ENCODE measurements at regions not wholly inside any gene's neighbourhood (a gene's known extent, or its start where the extent isn't known, plus 50 kb on each side); places are given as distances from the start of the nearest gene placed in this dataset.
"Not testable (repeated sequence)": the region's sequence is repeated elsewhere in the genome, so short reads cannot be mapped to it uniquely, and the experiment has no call there.

- Mint-ChIP-seq H3K36me3 (ENCODE audit: unreplicated experiment) (no peaks in the 10 kb centered on the region), H3K27me3 (ENCODE audit: unreplicated experiment) (peaks cover 2% of the 10 kb centered on the region), H3K9me3 (ENCODE audit: unreplicated experiment) (no peaks in the 10 kb centered on the region), H3K4me3 (ENCODE audit: unreplicated experiment) (no peak overlapping the region), H3K4me1 (ENCODE audit: unreplicated experiment) (peaks cover 7% of the 10 kb centered on the region), H3K27ac (ENCODE audit: unreplicated experiment) (no peak overlapping the region)
- DNase-seq (ENCODE audit: extremely low spot score, unreplicated experiment): no peak
- TF ChIP-seq, protein P1, sequence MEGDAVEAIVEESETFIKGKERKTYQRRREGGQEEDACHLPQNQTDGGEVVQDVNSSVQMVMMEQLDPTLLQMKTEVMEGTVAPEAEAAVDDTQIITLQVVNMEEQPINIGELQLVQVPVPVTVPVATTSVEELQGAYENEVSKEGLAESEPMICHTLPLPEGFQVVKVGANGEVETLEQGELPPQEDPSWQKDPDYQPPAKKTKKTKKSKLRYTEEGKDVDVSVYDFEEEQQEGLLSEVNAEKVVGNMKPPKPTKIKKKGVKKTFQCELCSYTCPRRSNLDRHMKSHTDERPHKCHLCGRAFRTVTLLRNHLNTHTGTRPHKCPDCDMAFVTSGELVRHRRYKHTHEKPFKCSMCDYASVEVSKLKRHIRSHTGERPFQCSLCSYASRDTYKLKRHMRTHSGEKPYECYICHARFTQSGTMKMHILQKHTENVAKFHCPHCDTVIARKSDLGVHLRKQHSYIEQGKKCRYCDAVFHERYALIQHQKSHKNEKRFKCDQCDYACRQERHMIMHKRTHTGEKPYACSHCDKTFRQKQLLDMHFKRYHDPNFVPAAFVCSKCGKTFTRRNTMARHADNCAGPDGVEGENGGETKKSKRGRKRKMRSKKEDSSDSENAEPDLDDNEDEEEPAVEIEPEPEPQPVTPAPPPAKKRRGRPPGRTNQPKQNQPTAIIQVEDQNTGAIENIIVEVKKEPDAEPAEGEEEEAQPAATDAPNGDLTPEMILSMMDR (IDR thresholded peaks at IDR 0.05): no peak
Observed at GRCh38 chr6:16932920-16933319, 168.9 kb upstream of the STMND1 start.

- H3K4me1 Mint-ChIP-seq (ENCODE audit: unreplicated experiment); H3K27ac Mint-ChIP-seq (ENCODE audit: unreplicated experiment); DNase-seq (ENCODE audit: extremely low spot score, unreplicated experiment); H3K4me3 Mint-ChIP-seq (ENCODE audit: unreplicated experiment); H3K27me3 Mint-ChIP-seq (ENCODE audit: unreplicated experiment); H3K9me3 Mint-ChIP-seq (ENCODE audit: unreplicated experiment); H3K36me3 Mint-ChIP-seq (ENCODE audit: unreplicated experiment): not testable (repeated sequence)
Observed at GRCh38 chr6:16931079-16931478, 169.8 kb upstream of the ATXN1 start.

- Mint-ChIP-seq H3K4me1 (ENCODE audit: unreplicated experiment) (peaks cover 13% of the 10 kb centered on the region), H3K9me3 (ENCODE audit: unreplicated experiment) (no peaks in the 10 kb centered on the region), H3K4me3 (ENCODE audit: unreplicated experiment) (no peak overlapping the region), H3K27me3 (ENCODE audit: unreplicated experiment) (peaks cover 2% of the 10 kb centered on the region), H3K36me3 (ENCODE audit: unreplicated experiment) (no peaks in the 10 kb centered on the region), H3K27ac (ENCODE audit: unreplicated experiment) (no peak overlapping the region)
- DNase-seq (ENCODE audit: extremely low spot score, unreplicated experiment): no peak
- TF ChIP-seq, protein P1 (IDR thresholded peaks at IDR 0.05): no peak
Observed at GRCh38 chr6:16930432-16930831, 169.2 kb upstream of the ATXN1 start.

- Mint-ChIP-seq H3K4me3 (ENCODE audit: unreplicated experiment) (no peak overlapping the region), H3K27ac (ENCODE audit: unreplicated experiment) (no peak overlapping the region), H3K36me3 (ENCODE audit: unreplicated experiment) (no peaks in the 10 kb centered on the region), H3K9me3 (ENCODE audit: unreplicated experiment) (no peaks in the 10 kb centered on the region), H3K4me1 (ENCODE audit: unreplicated experiment) (peaks cover 13% of the 10 kb centered on the region), H3K27me3 (ENCODE audit: unreplicated experiment) (peaks cover 2% of the 10 kb centered on the region)
- DNase-seq (ENCODE audit: extremely low spot score, unreplicated experiment): no peak
- TF ChIP-seq, protein P1 (IDR thresholded peaks at IDR 0.05): no peak
Observed at GRCh38 chr6:16929809-16930208, 168.5 kb upstream of the ATXN1 start.

GRCh38 chr6:16928387-16928786, 167.1 kb upstream of the ATXN1 start:
- no peaks in the 10 kb centered on the region for H3K36me3 Mint-ChIP-seq (ENCODE audit: unreplicated experiment)
- no peak for DNase-seq (ENCODE audit: extremely low spot score, unreplicated experiment)
- no peaks in the 10 kb centered on the region for H3K9me3 Mint-ChIP-seq (ENCODE audit: unreplicated experiment)
- TF ChIP-seq, protein P1 (IDR thresholded peaks at IDR 0.05): no peak
- no peak overlapping the region for H3K4me3 Mint-ChIP-seq (ENCODE audit: unreplicated experiment)
- H3K27me3 Mint-ChIP-seq (ENCODE audit: unreplicated experiment): no peaks in the 10 kb centered on the region
- H3K27ac Mint-ChIP-seq (ENCODE audit: unreplicated experiment): no peak overlapping the region
- H3K4me1 Mint-ChIP-seq (ENCODE audit: unreplicated experiment): peaks cover 13% of the 10 kb centered on the region

GRCh38 chr6:16927205-16927604, 165.9 kb upstream of the ATXN1 start:
- Mint-ChIP-seq H3K36me3 (ENCODE audit: unreplicated experiment) (no peaks in the 10 kb centered on the region), H3K9me3 (ENCODE audit: unreplicated experiment) (no peaks in the 10 kb centered on the region), H3K4me1 (ENCODE audit: unreplicated experiment) (peaks cover 13% of the 10 kb centered on the region), H3K4me3 (ENCODE audit: unreplicated experiment) (no peak overlapping the region), H3K27me3 (ENCODE audit: unreplicated experiment) (no peaks in the 10 kb centered on the region), H3K27ac (ENCODE audit: unreplicated experiment) (no peak overlapping the region)
- no peak for DNase-seq (ENCODE audit: extremely low spot score, unreplicated experiment)
- TF ChIP-seq, protein P1 (IDR thresholded peaks at IDR 0.05): no peak
